ENCODE measurements at regions not wholly inside any gene's neighbourhood (a gene's known extent, or its start where the extent isn't known, plus 50 kb on each side); places are given as distances from the start of the nearest gene placed in this dataset.

DNA sequence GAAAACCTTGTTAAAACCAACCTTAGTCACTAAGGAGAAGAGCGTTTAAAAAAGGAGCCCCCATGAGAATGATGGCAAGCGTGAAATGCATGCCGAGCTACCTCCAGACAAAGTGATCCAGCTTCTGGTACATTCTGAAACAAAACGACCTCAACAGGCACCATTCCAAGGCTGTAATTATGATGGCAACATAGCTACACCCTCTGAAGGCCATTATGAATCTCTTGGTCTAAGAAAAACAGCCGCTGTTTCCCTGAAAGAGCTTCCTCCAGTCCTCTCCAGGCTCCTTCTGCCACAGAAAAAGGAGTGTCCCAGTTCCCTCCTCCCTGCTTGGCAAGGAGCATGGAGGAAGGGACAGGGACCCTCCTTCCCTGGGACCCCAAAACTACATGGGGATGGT, 50.0 kb upstream of the ABLIM1 start:
- WGBS, 2 donors: 66 to 79% methylated on average over 5 of the region's 5 CpGs
- H3K4me3 ChIP-seq (ENCODE audit: low read depth in 1 of 2, low read length in 2 of 2): no peak overlapping the region
- peaks cover 0 to 2% of the 10 kb centered on the region in 2 donors for H3K4me1 ChIP-seq (ENCODE audit: control insufficient read depth in 2 of 2, insufficient read depth in 2 of 2, low read length in 1 of 2)
- H3K9me3 ChIP-seq (ENCODE audit: control insufficient read depth in 2 of 2, insufficient read depth in 1 of 2, low read depth in 1 of 2, low read length in 1 of 2): no peaks in the 10 kb centered on the region
- no peak overlapping the region for H3K27ac ChIP-seq (ENCODE audit: low read depth in 2 of 2, low read length in 1 of 2)
- no peaks in the 10 kb centered on the region for H3K27me3 ChIP-seq (ENCODE audit: control insufficient read depth in 1 of 2, insufficient read depth in 2 of 2, low read length in 2 of 2)
- no peaks in the 10 kb centered on the region for H3K36me3 ChIP-seq (ENCODE audit: control insufficient read depth in 2 of 2, insufficient read depth in 2 of 2, low read length in 1 of 2)

DNA sequence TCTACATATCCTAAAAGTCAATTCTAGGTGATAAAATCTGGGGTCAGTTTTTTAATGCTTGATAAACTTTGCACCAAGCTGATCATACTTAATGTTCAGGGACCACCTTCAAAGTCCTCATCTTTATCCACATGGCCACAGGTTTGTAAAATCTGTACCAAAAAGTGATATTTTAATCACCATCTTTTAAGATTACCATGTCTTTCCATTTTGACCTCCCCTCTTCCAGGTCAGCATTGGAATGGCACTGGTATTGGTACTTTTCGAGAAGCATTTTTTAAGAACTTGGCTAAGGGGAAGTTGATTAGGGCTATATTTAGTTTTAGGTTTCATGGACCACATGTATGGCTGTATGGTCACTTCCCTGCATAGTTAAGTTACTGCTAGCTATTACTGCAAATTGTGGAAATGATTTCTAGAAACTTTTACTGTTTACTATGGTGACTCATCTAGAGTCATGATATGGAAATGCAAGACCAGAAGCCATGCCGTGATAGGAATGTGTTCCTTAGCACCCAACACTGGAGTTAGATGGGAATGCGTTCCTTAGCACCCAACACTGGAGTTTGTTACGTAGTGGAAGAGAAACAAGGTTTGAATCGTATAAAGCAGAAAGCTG, 50.8 kb upstream of the ABLIM1 start:
- Histone ChIP-seq H3K27ac (ENCODE audit: low read depth in 2 of 2, low read length in 1 of 2) (no peak overlapping the region), H3K4me1 (ENCODE audit: control insufficient read depth in 2 of 2, insufficient read depth in 2 of 2, low read length in 1 of 2) (peaks cover 0 to 2% of the 10 kb centered on the region in 2 donors), H3K27me3 (ENCODE audit: control insufficient read depth in 1 of 2, insufficient read depth in 2 of 2, low read length in 2 of 2) (no peaks in the 10 kb centered on the region), H3K4me3 (ENCODE audit: low read depth in 1 of 2, low read length in 2 of 2) (no peak overlapping the region), H3K36me3 (ENCODE audit: control insufficient read depth in 2 of 2, insufficient read depth in 2 of 2, low read length in 1 of 2) (no peaks in the 10 kb centered on the region), H3K9me3 (ENCODE audit: control insufficient read depth in 2 of 2, insufficient read depth in 1 of 2, low read depth in 1 of 2, low read length in 1 of 2) (no peaks in the 10 kb centered on the region)
- 70 to 75% methylated on average over 5 of the region's 5 CpGs for WGBS, 2 donors

DNA sequence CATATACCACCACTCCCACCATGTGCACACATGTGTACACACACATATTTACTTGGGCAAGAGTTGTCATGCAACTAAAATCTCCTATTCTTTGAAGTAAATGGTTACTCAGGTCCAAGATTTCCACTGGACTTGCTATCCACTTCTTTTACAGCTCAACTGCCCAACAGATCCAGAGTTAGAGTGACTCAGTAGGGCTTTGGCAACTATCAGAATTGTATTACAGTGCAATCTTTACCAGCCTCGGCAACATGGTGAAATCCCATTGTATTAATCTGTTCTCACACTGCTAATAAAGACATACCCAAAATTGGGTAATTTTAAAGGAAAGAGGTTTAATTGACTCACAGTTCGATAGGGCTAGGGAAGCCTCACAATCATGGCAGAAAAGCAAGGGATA, 51.9 kb upstream of the ABLIM1 start:
- 78 to 87% methylated on average over 2 of the region's 2 CpGs for WGBS, 2 donors
- H3K36me3 ChIP-seq (ENCODE audit: control insufficient read depth in 2 of 2, insufficient read depth in 2 of 2, low read length in 1 of 2): no peaks in the 10 kb centered on the region
- H3K4me1 ChIP-seq (ENCODE audit: control insufficient read depth in 2 of 2, insufficient read depth in 2 of 2, low read length in 1 of 2): peaks cover 0 to 2% of the 10 kb centered on the region in 2 donors
- no peaks in the 10 kb centered on the region for H3K27me3 ChIP-seq (ENCODE audit: control insufficient read depth in 1 of 2, insufficient read depth in 2 of 2, low read length in 2 of 2)
- no peak overlapping the region for H3K4me3 ChIP-seq (ENCODE audit: low read depth in 1 of 2, low read length in 2 of 2)
- H3K27ac ChIP-seq (ENCODE audit: low read depth in 2 of 2, low read length in 1 of 2): no peak overlapping the region
- H3K9me3 ChIP-seq (ENCODE audit: control insufficient read depth in 2 of 2, insufficient read depth in 1 of 2, low read depth in 1 of 2, low read length in 1 of 2): no peaks in the 10 kb centered on the region

DNA sequence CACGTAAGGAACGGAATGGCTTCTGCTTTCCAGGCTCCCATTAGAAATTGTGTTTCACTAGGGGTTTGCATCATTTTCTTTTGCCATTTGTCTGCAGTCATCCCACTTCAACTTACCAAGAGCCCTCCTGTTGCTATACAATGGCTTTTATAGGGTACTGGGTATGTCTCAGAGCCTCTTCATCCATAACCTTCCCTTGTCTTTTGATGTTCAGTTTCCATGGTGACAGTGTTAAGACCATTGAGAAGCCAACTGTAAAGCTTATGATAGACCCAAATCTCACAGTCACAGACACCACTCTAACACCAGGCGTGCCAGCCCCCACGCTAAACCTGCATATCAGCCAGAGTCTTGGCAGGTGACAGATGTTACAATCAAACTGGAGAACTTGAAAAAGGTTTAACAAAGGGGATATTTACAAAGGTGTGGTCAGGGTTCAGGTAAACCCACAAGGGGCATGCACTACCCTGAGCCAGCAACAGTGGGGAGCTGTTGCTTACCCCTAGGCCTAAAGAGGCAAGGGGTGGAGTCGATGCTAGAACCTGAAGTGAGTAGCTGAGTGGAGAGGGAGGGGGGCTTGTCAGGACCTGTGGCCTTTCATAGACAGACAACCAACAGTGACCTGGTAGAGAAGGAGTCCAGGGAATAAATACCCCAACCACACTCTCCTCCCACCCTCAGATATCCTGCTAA, 53.2 kb upstream of the ABLIM1 start:
- Histone ChIP-seq H3K4me1 (ENCODE audit: control insufficient read depth in 2 of 2, insufficient read depth in 2 of 2, low read length in 1 of 2) (peaks cover 0 to 2% of the 10 kb centered on the region in 2 donors), H3K9me3 (ENCODE audit: control insufficient read depth in 2 of 2, insufficient read depth in 1 of 2, low read depth in 1 of 2, low read length in 1 of 2) (no peaks in the 10 kb centered on the region), H3K27ac (ENCODE audit: low read depth in 2 of 2, low read length in 1 of 2) (no peak overlapping the region), H3K36me3 (ENCODE audit: control insufficient read depth in 2 of 2, insufficient read depth in 2 of 2, low read length in 1 of 2) (no peaks in the 10 kb centered on the region), H3K27me3 (ENCODE audit: control insufficient read depth in 1 of 2, insufficient read depth in 2 of 2, low read length in 2 of 2) (no peaks in the 10 kb centered on the region), H3K4me3 (ENCODE audit: low read depth in 1 of 2, low read length in 2 of 2) (no peak overlapping the region)
- WGBS, 2 donors: 88 to 93% methylated on average over 5 of the region's 5 CpGs

DNA sequence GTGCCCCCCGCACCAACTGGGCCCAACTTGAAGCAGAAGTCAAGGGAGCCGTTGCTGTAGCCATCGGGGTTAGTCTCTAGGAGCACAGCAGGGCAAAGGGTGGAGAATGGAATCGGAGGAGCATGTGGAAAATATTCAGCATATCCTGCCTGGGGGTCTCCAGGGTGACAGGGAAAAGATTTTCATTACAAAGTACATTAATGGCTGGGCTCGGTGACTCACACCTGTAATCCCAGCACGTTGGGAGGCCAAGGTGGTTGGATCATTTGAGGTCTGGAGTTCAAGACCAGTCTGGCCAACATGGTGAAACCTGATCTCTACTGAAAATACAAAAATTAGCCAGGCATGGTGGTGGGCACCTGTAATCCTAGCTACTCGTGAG, 53.8 kb upstream of the ABLIM1 start:
- 89 to 90% methylated on average over 7 of the region's 7 CpGs for WGBS, 2 donors
- Histone ChIP-seq H3K27me3 (ENCODE audit: control insufficient read depth in 1 of 2, insufficient read depth in 2 of 2, low read length in 2 of 2) (no peaks in the 10 kb centered on the region), H3K4me1 (ENCODE audit: control insufficient read depth in 2 of 2, insufficient read depth in 2 of 2, low read length in 1 of 2) (peaks cover 0 to 2% of the 10 kb centered on the region in 2 donors), H3K9me3 (ENCODE audit: control insufficient read depth in 2 of 2, insufficient read depth in 1 of 2, low read depth in 1 of 2, low read length in 1 of 2) (no peaks in the 10 kb centered on the region), H3K27ac (ENCODE audit: low read depth in 2 of 2, low read length in 1 of 2) (no peak overlapping the region), H3K4me3 (ENCODE audit: low read depth in 1 of 2, low read length in 2 of 2) (no peak overlapping the region), H3K36me3 (ENCODE audit: control insufficient read depth in 2 of 2, insufficient read depth in 2 of 2, low read length in 1 of 2) (no peaks in the 10 kb centered on the region)

DNA sequence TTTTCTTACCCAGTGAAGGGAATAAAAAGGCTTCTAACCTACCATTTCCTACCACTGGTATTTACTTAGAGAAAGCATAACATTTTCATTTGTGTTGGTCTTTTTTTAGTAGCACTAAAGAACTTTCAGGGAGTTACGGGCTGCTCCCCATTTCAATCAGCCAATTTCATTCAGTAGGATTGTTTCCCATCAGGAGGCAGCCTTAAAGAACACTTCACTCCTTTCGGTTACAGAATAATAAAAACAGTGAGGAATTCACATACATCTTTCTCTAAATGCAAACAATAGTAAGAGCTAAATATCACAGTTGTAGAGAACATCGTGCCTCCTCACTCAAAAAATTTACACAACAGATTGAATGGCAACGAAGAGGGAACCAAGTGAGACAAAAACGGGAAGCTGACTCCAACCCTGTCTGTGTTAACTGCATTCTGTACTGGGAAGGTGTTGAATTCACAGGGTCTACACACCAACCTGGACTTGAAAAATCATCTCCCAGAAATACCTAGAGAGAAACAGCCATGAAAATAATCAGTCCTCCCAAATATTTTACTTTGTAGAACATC, 55.5 kb upstream of the ABLIM1 start:
- Histone ChIP-seq H3K4me3 (ENCODE audit: low read depth in 1 of 2, low read length in 2 of 2) (no peak overlapping the region), H3K27me3 (ENCODE audit: control insufficient read depth in 1 of 2, insufficient read depth in 2 of 2, low read length in 2 of 2) (no peaks in the 10 kb centered on the region), H3K27ac (ENCODE audit: low read depth in 2 of 2, low read length in 1 of 2) (no peak overlapping the region), H3K4me1 (ENCODE audit: control insufficient read depth in 2 of 2, insufficient read depth in 2 of 2, low read length in 1 of 2) (no peaks in the 10 kb centered on the region), H3K36me3 (ENCODE audit: control insufficient read depth in 2 of 2, insufficient read depth in 2 of 2, low read length in 1 of 2) (no peaks in the 10 kb centered on the region), H3K9me3 (ENCODE audit: control insufficient read depth in 2 of 2, insufficient read depth in 1 of 2, low read depth in 1 of 2, low read length in 1 of 2) (no peaks in the 10 kb centered on the region)
- 76 to 80% methylated on average over 5 of the region's 5 CpGs for WGBS, 2 donors

DNA sequence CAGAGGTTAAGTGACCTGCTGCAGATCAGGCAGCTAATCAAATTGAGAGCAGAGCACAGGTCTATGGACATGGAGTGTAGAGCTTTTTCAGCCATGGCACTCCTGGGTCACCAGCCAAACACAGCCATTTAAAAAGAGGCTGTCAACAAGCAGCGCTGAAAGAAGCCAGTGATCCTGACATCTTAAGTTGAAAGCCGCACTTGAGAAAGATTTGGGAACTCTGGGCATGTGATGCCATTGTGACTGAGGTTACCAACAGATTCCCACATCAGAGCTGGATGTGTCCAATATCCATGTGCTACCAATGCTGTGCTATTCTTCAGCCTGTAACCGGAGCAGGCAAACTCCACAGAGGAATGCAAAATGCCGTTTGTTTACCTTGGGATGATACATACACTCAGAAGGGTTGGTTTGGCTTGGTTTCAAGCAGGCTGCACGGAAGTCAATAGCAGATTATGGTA, 56.2 kb upstream of the ABLIM1 start:
- H3K36me3 ChIP-seq (ENCODE audit: control insufficient read depth in 2 of 2, insufficient read depth in 2 of 2, low read length in 1 of 2): no peaks in the 10 kb centered on the region
- H3K27me3 ChIP-seq (ENCODE audit: control insufficient read depth in 1 of 2, insufficient read depth in 2 of 2, low read length in 2 of 2): no peaks in the 10 kb centered on the region
- peak overlapping the region in 1 of 2 donors; percentile 24 for H3K27ac ChIP-seq (ENCODE audit: low read depth in 2 of 2, low read length in 1 of 2)
- no peaks in the 10 kb centered on the region for H3K4me1 ChIP-seq (ENCODE audit: control insufficient read depth in 2 of 2, insufficient read depth in 2 of 2, low read length in 1 of 2)
- no peak overlapping the region for H3K4me3 ChIP-seq (ENCODE audit: low read depth in 1 of 2, low read length in 2 of 2)
- 35 to 40% methylated on average over 5 of the region's 5 CpGs for WGBS, 2 donors
- no peaks in the 10 kb centered on the region for H3K9me3 ChIP-seq (ENCODE audit: control insufficient read depth in 2 of 2, insufficient read depth in 1 of 2, low read depth in 1 of 2, low read length in 1 of 2)

DNA sequence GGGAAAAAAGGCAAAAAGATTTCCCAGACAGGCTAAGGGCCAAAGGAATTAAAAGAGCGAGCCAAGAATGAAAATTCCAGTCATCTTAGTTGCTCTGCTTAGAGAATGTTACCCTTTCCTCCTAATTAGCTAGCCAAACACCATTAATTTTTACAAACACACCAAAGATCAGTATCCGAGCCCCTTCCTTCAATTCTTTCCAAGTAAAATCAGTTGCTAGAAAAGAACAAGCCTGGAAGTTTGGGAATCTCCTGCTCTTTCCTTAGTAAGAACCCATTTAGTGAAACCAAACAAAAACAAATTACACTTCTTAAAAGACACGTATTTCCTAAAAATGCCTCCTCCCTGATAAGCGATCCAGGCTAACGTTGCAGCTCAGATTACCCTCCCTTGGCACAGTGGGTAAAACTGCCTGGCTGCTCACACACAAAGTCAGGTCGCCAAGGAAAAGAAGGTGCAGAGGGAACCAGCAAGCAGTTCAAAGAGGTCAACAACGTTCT, 57.1 kb upstream of the ABLIM1 start:
- no peaks in the 10 kb centered on the region for H3K27me3 ChIP-seq (ENCODE audit: control insufficient read depth in 1 of 2, insufficient read depth in 2 of 2, low read length in 2 of 2)
- WGBS, 2 donors: 31 to 38% methylated on average over 7 of the region's 7 CpGs
- no peak overlapping the region for H3K4me3 ChIP-seq (ENCODE audit: low read depth in 1 of 2, low read length in 2 of 2)
- no peaks in the 10 kb centered on the region for H3K4me1 ChIP-seq (ENCODE audit: control insufficient read depth in 2 of 2, insufficient read depth in 2 of 2, low read length in 1 of 2)
- no peaks in the 10 kb centered on the region for H3K9me3 ChIP-seq (ENCODE audit: control insufficient read depth in 2 of 2, insufficient read depth in 1 of 2, low read depth in 1 of 2, low read length in 1 of 2)
- no peaks in the 10 kb centered on the region for H3K36me3 ChIP-seq (ENCODE audit: control insufficient read depth in 2 of 2, insufficient read depth in 2 of 2, low read length in 1 of 2)
- H3K27ac ChIP-seq (ENCODE audit: low read depth in 2 of 2, low read length in 1 of 2): peak overlapping the region in 1 of 2 donors; percentile 14

DNA sequence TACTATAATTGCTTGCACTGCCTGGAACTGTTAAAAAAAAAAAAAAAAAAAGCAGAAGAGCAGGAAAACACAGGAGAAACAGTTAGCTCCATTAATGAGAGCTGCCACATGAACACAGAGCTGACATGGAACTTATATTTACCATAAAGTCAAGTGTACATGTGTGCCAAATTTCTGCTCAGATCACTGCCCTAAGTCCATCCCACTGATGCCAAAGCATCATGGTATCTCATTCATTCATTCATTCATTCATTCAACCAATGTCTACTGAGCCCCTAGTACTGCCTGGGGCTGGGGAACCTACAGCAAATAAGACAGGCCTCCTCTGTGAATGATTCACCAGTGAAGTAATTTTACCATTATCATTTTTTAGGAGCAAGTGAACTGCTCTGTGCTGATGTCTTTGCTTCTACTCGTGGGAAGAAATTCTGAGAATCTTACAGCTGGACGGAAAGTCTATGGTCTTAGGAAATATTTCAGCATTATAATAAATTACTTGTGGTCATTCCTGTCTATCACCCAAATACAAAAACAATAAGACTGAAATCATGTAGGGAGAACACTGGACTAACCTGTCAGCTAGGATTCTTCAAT, 58.8 kb upstream of the ABLIM1 start:
- no peaks in the 10 kb centered on the region for H3K36me3 ChIP-seq (ENCODE audit: control insufficient read depth in 2 of 2, insufficient read depth in 2 of 2, low read length in 1 of 2)
- H3K27ac ChIP-seq (ENCODE audit: low read depth in 2 of 2, low read length in 1 of 2): no peak overlapping the region
- no peaks in the 10 kb centered on the region for H3K27me3 ChIP-seq (ENCODE audit: control insufficient read depth in 1 of 2, insufficient read depth in 2 of 2, low read length in 2 of 2)
- no peaks in the 10 kb centered on the region for H3K9me3 ChIP-seq (ENCODE audit: control insufficient read depth in 2 of 2, insufficient read depth in 1 of 2, low read depth in 1 of 2, low read length in 1 of 2)
- no peaks in the 10 kb centered on the region for H3K4me1 ChIP-seq (ENCODE audit: control insufficient read depth in 2 of 2, insufficient read depth in 2 of 2, low read length in 1 of 2)
- WGBS, 2 donors: 94 to 98% methylated on average over 2 of the region's 2 CpGs
- no peak overlapping the region for H3K4me3 ChIP-seq (ENCODE audit: low read depth in 1 of 2, low read length in 2 of 2)
